HUDEP-2 (cell line): ENCODE measurements at regions not wholly inside any gene's neighbourhood (a gene's known extent, or its start where the extent isn't known, plus 50 kb on each side); places are given as distances from the start of the nearest gene placed in this dataset.

Experiments
- DNase-seq, 76 experiments: peaks; one replicate each; lab custom pipeline; 2025; ENCODE audit not compliant: unreplicated experiment in 76 of 76; lab: John Stamatoyannopoulos, UW

GRCh38 chr2:4356109-4356508 lies 652.7 kb downstream of the DCDC2C start:
- DNase-seq: no peak

DNA sequence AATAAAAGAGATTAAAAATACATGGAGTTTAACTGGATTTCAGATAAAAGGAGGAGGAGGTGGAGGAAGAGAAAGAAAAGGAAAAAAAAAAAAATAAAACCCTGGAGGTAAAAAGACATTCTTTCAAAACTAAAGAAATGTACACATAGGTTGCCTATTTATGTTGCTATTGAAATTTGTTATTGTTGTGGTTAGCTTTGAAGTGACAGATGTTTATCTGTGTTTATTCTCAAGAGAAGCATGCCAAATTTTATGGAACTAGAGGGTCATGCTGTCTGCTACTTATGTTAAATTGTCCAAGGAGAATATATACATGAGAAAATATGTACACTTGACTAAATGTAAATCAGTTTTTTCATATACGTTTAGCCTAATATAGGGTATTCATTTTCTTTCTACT lies 653.2 kb downstream of the DCDC2C start:
- DNase-seq: no peak

GRCh38 chr2:4357121-4357520 lies 653.7 kb downstream of the DCDC2C start:
- no peak for DNase-seq

DNA sequence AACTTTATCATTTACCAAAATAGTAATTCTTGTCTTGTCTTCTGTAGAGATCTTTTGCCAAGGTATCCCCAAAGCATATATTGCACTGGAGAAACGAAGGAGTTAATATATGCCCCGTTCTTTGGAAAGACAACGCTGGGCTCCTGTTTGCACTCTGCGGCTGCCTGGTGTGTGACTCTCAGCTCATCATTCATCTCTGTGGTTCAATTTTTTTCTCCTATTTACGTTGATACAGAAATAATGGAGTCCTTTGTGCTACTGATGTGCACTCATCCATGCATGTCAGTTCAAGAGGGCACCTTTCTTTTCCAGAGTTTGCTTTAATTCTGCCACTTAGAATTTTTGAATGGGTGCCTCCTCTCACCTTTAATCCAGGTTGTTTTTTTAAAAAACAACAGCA lies 655.5 kb downstream of the DCDC2C start:
- DNase-seq: no peak

- DNase-seq: no peak
Measured at GRCh38 chr2:4368907-4369306, 665.5 kb downstream of the DCDC2C start.

- no peak for DNase-seq
Measured at GRCh38 chr2:4369826-4370419, 666.5 kb downstream of the DCDC2C start.

DNA sequence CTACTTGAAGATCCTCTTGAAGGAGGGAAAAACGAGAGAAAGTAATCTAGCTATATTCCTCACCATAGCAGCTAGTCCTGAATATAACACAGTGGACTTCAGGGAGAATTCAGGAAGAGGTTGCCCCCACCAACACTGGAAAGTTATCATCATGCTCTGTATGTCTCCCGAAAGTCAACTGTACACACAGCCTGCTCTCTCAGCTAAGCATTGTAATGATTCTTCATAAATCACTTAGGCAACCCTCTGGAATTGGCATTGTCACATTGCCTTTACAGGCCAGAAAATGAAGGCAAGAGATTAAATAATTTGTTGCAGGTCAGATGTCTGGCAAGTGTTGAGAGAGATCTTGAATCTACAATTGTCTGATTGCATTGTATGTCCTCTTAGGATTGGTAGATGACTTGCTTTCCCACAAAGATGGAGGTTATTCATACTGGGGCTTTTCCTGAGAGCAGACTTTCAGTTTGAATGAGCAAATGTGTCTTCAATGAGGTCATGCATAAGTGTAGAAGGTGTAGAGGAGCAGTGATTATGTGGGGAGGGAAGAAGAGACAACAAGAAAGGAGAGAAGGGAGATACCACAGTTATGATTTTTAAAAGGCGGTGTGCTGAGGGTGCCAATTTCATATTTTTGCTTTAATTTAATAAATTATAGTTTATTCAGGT lies 667.2 kb downstream of the DCDC2C start:
- DNase-seq: no peak

GRCh38 chr2:4381049-4381448 lies 677.7 kb downstream of the DCDC2C start:
- no peak for DNase-seq

DNA sequence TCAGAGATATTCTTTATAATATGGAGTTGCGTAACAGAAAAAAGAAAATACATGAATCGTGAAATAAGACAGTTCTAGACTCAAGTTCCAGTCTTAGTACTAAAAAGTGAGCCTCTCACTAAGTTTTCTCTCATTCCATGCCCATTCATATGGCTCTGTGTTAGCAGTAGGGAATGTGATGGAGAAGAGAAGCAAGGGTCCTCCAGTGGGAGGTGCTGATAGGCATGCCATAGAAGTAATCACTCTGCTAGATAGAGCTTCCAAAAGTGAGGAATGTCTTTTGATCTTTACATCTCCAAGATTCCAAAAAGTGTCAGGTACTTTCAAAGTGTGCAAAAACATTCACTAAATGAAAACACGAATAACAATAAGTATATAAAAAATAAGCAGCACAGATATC lies 678.4 kb downstream of the DCDC2C start:
- DNase-seq: no peak

GRCh38 chr2:4391013-4391412 lies 687.6 kb downstream of the DCDC2C start:
- DNase-seq: no peak

DNA sequence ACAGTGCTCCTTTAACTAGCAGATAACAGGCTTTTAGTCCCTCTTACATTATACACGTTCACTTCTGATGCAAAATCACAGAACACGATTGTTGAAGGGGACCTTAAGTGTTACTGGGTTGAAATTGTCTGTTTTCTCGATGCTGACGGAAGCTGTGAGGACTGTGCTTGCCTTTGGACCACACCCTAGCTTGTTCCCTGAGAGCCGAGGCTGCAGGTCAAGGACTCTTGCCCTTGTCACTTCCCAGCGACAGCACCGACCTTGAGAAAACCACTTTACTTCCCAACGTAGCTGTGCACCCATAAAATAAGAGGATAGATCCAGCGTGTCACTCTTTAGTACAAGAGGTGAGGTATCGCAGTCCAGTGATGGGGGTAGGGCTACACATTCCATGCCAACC lies 701.0 kb downstream of the DCDC2C start:
- no peak for DNase-seq

DNA sequence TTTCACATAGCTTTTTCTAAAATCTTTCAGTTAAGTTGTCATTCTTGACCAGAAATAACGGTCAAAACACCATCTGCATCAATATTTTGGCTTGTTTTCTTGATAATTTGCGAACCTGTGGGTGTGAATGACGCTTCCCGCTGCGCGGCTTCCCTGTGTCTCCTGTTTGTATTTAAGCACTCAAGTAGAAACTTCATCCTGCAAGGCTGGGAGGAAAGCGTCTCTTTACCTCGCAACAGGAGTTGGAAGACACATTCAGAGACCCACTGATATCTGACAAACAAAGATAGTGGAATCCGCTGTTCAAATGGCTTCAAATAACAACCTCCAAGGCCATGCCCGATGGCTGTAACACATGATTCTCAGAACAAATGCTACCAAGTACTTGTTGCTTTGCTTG lies 704.9 kb downstream of the DCDC2C start:
- DNase-seq: no peak

DNA sequence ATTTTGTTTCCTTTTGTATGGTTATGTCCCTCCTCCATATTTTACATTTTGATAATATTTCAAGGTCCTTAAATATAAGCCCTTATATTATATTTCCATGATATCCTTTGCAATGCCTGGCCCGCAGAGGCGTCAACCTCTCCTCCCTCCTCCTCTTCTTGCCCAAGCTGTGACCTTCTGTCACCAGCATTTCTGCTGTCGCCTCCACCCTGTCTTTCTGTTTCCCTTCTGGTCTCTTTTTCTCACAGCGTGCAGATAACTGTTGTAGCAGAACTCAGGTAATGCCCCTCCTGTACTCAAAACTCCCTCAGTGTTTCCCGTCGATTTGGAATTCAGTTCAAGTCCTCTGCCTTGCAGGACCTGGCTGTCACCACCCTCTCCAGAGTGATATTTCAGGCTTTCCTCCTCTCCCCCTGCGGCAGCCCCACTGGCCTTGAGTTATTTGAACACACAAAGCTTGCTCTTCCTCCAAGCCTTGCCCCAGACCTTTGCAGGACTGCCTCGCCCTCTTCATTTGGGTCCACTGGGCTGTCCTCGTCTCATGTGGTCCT lies 709.3 kb downstream of the DCDC2C start:
- no peak for DNase-seq

DNA sequence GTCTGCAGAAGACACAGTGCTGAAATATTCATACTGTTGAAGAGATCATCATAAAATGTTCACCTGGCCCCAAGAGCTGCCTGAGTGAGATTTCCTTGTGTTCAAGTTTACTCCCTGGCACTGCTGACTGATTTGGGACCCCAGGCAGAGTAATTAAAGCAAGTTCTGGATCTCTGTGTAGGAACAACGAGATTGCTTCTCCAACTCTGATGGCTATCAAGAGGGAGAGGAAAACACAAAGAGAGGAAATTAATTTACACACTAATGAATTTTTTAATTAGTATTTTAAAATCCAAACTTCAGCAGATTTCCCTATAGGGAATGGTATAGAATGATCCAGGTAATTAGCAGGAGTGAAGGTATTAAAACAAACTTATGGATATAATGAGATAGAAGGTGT lies 711.8 kb downstream of the DCDC2C start:
- DNase-seq: no peak

GRCh38 chr2:4415810-4416413 lies 712.5 kb downstream of the DCDC2C start:
- no peak for DNase-seq

- DNase-seq: no peak
Measured at GRCh38 chr2:4416431-4416830, 713.1 kb downstream of the DCDC2C start.

DNA sequence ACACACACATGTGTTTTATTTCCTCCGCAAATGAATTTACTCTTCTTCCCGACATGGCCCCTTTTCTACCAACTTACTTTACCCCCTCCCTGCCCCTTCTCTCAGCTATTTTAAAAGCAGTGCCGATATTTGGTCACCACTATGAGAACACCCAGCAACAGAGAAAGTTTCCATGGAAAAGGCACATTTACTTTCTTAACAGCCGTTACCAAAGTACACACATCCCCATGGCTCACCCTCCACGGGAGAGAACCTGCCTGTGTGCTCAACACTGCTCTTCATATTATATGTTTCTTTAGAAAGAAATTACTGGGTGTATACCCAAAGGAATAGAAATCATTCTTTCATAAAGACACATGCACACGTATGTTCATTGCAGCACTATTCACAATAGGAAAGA lies 714.4 kb downstream of the DCDC2C start:
- no peak for DNase-seq

- DNase-seq: no peak
Measured at GRCh38 chr2:4420032-4420431, 716.7 kb downstream of the DCDC2C start.

- DNase-seq: no peak
Measured at GRCh38 chr2:4424153-4424552, 720.8 kb downstream of the DCDC2C start.

DNA sequence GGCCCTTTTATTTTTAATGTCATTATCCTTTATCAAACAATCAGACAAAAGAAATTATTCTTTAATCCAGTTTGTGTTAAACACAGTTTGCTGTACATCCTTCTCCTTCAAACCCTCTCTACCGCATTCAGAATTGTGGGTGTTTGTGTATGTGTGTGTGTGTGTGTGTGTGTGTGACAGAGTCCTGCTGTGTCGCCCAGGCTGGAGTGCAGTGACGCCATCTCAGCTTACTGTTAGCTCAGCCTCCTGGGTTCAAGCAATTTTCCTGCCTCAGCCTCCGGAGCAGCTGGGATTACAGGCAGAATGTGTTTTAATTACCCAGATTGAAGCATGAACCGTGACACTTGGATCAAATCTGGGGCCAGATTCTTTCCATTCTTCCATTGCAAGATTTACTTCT lies 723.7 kb downstream of the DCDC2C start:
- no peak for DNase-seq

- DNase-seq: no peak
Measured at GRCh38 chr2:4445821-4446220, 742.4 kb downstream of the DCDC2C start.

GRCh38 chr2:4454907-4455306 lies 751.5 kb downstream of the DCDC2C start:
- no peak for DNase-seq
